GM12865 (cell line): ENCODE measurements at regions not wholly inside any gene's neighbourhood (a gene's known extent, or its start where the extent isn't known, plus 50 kb on each side); places are given as distances from the start of the nearest gene placed in this dataset.

Source experiments
- DNase-seq: peaks from one replicate; pipeline ENCODE4 v3.0.0; 2010; ENCODE audit warnings: low read depth
- H3K4me3 ChIP-seq: 2 replicates; pipeline ENCODE4 v1.5.1; 2011; ENCODE audit warnings: mild to moderate bottlenecking, low read depth, low read length, control low read depth
- CTCF ChIP-seq: IDR thresholded peaks from 2 replicates; pipeline ENCODE4 v1.5.1; 2011; ENCODE audit warnings: low read length, control low read depth, low read depth, inconsistent platforms; ENCODE audit not compliant: insufficient read depth; ENCODE audit errors: missing control alignments

GRCh38 chr4:35966566-35966965, 277.7 kb downstream of the ARAP2 start:
- no peak overlapping the region for H3K4me3 ChIP-seq
- TF ChIP-seq CTCF, result no peak
- peak; percentile 3 for DNase-seq

DNA sequence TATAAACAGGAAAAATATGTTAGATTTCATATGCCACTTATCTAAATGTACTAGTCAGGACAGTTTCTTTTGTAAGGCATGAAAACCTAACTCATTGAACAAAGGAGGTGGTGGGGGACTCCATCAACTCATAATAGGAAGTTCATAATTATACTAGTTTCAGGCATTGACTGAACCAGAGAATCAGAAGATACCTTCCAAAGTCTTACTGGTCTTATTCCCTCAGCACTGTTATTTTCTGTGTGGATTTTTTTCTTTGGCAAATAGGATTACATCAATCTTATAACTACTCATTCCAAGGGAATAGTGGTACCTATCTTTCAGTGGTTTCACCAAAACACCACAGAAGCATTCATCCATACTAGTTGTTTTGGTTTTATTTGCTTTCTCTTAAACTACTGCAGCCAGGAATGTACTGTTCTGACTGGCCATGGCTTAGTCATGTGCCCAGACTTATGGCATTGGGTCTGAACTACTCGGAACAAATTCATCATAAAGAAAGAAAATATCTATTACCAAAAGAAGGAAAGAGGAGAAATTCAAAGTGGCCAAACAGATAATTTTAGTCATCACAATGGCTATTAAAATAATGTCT, 273.9 kb downstream of the ARAP2 start:
- DNase-seq, result peak; percentile 7
- TF ChIP-seq CTCF, result no peak

GRCh38 chr4:35972814-35973213, 271.5 kb downstream of the ARAP2 start:
- no peak for TF ChIP-seq CTCF
- H3K4me3 ChIP-seq, result no peak overlapping the region
- DNase-seq, result no peak

More for the DNA sequence above, 273.9 kb downstream of the ARAP2 start:
- no peak overlapping the region for H3K4me3 ChIP-seq

DNA sequence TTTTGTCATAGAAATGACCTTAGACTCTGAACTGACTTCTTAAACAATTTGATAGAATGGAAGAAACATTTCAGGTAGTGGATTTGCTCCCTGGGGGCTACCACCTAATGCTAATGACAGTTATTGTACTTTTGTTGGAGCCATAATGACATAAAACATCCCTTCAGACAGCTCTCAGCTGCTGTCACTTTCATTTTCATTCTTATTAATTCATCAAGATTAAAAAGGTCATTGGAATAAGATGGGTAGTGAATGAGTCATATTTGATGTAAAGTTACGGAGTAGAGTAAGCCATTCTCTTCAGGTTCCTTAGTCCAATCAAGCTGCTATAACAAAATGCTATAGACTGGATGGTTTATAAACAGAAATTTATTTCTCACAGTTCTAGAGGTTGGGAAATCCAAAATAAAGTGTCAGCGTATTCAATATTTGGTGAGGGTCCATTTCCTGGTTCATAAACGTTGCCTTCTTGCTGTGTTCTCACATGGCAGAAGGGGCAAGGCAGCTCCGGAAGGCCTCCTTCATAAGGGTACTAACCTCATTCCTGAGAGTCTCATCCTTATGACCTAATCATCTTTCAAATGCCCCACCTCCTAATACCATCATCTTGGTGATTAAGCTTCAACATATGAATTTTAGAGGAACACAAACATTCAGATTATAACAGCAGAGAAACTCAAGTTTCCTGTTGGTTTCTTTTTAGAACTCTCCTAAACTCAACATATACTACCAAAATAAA, 268.5 kb downstream of the ARAP2 start:
- DNase-seq, result peak; percentile 3
- no peak overlapping the region for H3K4me3 ChIP-seq
- no peak for TF ChIP-seq CTCF

GRCh38 chr4:35978551-35978950, 265.8 kb downstream of the ARAP2 start:
- TF ChIP-seq CTCF, result no peak
- no peak overlapping the region for H3K4me3 ChIP-seq
- no peak for DNase-seq

- no peak overlapping the region for H3K4me3 ChIP-seq
- no peak for DNase-seq
- TF ChIP-seq CTCF, result no peak
Observed at GRCh38 chr4:35982318-35982717, 262.0 kb downstream of the ARAP2 start.
